ENCODE measurements at regions not wholly inside any gene's neighbourhood (a gene's known extent, or its start where the extent isn't known, plus 50 kb on each side); places are given as distances from the start of the nearest gene placed in this dataset.

DNA sequence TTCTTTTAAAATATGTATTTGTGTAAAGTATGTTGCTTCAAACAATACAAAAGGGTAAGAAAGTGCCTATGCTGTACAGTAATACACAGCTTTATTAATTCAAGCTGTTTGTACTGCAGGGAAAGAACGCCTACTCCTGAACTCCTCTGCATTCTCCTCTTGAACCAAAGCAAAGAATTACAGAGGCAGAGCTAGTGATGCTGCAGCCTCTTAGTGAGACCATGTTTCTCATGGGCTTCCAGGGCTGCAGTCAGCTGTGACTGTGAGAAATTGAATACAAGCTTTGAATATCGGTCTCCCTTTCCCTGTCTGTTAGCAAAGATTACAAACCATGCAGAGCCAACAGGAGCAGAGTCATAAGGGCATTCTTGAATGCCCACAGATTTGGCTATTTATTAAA is 248.5 kb downstream of the SLITRK1 start:
- no peak overlapping the region for H2AFZ ChIP-seq (ENCODE audit: low read depth)
- TF ChIP-seq, protein P1, sequence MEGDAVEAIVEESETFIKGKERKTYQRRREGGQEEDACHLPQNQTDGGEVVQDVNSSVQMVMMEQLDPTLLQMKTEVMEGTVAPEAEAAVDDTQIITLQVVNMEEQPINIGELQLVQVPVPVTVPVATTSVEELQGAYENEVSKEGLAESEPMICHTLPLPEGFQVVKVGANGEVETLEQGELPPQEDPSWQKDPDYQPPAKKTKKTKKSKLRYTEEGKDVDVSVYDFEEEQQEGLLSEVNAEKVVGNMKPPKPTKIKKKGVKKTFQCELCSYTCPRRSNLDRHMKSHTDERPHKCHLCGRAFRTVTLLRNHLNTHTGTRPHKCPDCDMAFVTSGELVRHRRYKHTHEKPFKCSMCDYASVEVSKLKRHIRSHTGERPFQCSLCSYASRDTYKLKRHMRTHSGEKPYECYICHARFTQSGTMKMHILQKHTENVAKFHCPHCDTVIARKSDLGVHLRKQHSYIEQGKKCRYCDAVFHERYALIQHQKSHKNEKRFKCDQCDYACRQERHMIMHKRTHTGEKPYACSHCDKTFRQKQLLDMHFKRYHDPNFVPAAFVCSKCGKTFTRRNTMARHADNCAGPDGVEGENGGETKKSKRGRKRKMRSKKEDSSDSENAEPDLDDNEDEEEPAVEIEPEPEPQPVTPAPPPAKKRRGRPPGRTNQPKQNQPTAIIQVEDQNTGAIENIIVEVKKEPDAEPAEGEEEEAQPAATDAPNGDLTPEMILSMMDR (conservative IDR thresholded peaks at IDR 0.05; ENCODE audit: low read depth, low read length): no peak
- H3K4me1 ChIP-seq (ENCODE audit: low read depth, poor library complexity, severe bottlenecking): no peaks in the 10 kb centered on the region
- no peaks in the 10 kb centered on the region for H3K27me3 ChIP-seq (ENCODE audit: insufficient read depth, low read depth)
- no peaks in the 10 kb centered on the region for H3K36me3 ChIP-seq (ENCODE audit: insufficient read depth)
- no peaks in the 10 kb centered on the region for H4K20me1 ChIP-seq (ENCODE audit: insufficient read depth)
- no peak overlapping the region for H3K4me2 ChIP-seq
- no peaks in the 10 kb centered on the region for H3K79me2 ChIP-seq (ENCODE audit: insufficient read depth, low read depth)
- H3K9ac ChIP-seq: no peak overlapping the region
- no peak overlapping the region for H3K27ac ChIP-seq
- no peak overlapping the region for H3K4me3 ChIP-seq (IDR thresholded peaks at IDR 0.05; ENCODE audit: insufficient read depth, low read depth, low read length)

DNA sequence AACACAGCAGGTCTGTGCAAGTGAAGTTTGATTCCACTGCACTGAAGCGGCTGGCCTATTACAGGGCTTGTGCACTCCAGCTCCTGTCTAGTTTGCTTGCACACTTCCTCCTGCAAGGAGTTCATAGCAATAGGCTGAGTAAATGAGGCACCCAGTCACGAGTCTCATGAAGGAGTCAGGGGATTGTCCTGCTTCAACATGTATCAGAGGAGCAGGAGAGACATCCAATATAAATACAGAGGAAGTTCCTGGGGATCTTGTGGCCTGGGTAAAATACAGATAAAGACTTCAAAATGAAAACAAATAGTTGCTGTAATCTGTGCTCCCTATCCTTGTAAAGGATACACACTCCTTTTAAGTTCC is 259.9 kb downstream of the SLITRK1 start:
- H3K4me2 ChIP-seq: no peak overlapping the region
- no peak overlapping the region for H3K27ac ChIP-seq
- H3K9ac ChIP-seq: no peak overlapping the region
- H3K4me1 ChIP-seq (ENCODE audit: low read depth, poor library complexity, severe bottlenecking): no peaks in the 10 kb centered on the region
- H3K79me2 ChIP-seq (ENCODE audit: insufficient read depth, low read depth): no peaks in the 10 kb centered on the region
- H3K4me3 ChIP-seq (IDR thresholded peaks at IDR 0.05; ENCODE audit: insufficient read depth, low read depth, low read length): no peak overlapping the region
- H2AFZ ChIP-seq (ENCODE audit: low read depth): no peak overlapping the region
- no peaks in the 10 kb centered on the region for H3K27me3 ChIP-seq (ENCODE audit: insufficient read depth, low read depth)
- TF ChIP-seq, protein P1 (conservative IDR thresholded peaks at IDR 0.05; ENCODE audit: low read depth, low read length): no peak
- H3K36me3 ChIP-seq (ENCODE audit: insufficient read depth): no peaks in the 10 kb centered on the region
- no peaks in the 10 kb centered on the region for H4K20me1 ChIP-seq (ENCODE audit: insufficient read depth)

DNA sequence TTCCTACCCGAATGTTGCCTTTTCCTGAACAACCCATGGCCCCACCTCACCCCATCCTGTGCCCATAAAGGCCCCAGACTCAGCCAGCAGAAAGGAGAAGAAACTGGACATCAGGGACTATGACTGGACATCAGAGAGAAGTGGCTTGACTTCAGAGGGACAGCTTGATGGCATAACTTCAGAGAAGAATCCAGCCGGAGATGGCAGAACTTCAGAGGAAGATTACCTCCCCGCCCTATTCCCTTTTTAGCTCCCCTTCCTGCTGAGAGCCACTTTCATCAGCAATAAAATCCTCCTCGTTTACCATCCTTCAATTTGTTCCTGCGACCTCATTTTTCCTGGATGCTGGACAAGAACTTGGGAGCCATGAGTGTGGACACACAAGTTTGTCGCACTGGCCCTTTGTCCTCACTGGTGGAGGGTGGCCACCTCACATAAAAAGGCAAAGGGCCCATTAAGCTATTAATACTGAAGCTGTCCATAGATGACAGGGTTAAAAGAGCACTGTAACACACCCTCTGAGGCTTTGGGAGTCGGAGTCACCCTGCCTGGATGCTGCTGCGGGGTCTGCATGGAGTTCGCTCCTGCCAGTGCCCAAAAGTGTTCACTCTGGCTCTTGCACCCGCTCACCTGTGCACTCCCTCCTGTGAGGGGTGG is 260.4 kb downstream of the SLITRK1 start:
- Histone ChIP-seq H3K4me3 (IDR thresholded peaks at IDR 0.05; ENCODE audit: insufficient read depth, low read depth, low read length) (no peak overlapping the region), H2AFZ (ENCODE audit: low read depth) (no peak overlapping the region), H3K4me2 (no peak overlapping the region), H3K36me3 (ENCODE audit: insufficient read depth) (no peaks in the 10 kb centered on the region), H4K20me1 (ENCODE audit: insufficient read depth) (no peaks in the 10 kb centered on the region), H3K4me1 (ENCODE audit: low read depth, poor library complexity, severe bottlenecking) (no peaks in the 10 kb centered on the region), H3K27ac (no peak overlapping the region), H3K27me3 (ENCODE audit: insufficient read depth, low read depth) (no peaks in the 10 kb centered on the region), H3K9ac (no peak overlapping the region), H3K79me2 (ENCODE audit: insufficient read depth, low read depth) (no peaks in the 10 kb centered on the region)
- TF ChIP-seq, protein P1 (conservative IDR thresholded peaks at IDR 0.05; ENCODE audit: low read depth, low read length): no peak

DNA sequence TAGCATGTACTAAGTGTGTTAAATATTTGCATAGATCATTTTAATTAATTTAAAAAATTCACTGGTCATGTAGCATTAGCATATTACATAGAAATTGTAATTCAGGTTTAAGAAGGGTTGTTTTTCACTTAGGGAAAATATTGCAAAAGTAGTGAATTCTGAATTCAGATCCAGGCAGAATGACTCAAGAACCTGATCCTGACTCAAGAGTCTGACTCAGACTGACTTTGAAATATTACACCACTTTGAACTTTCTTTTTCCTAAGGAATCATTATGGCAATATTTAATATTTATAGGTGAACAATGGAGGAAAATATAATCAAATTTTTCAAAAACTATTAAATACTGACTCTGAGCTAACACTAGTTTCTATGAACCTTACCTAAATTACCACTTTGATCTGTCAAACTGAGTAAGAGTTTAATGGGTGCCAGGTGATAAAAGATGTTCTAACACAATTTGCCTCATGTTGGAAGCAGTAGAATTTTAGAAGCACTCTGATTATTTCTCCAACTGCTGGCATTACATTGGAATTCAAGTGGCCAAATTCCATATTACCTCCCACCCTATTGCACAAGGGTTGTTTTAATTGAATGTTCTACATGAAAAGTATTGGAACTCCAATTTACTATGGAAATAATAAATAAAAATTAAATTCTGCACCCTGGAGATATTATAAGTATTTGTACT is 261.6 kb downstream of the SLITRK1 start:
- no peak overlapping the region for H3K27ac ChIP-seq
- no peak overlapping the region for H2AFZ ChIP-seq (ENCODE audit: low read depth)
- H3K79me2 ChIP-seq (ENCODE audit: insufficient read depth, low read depth): no peaks in the 10 kb centered on the region
- H3K4me1 ChIP-seq (ENCODE audit: low read depth, poor library complexity, severe bottlenecking): no peaks in the 10 kb centered on the region
- TF ChIP-seq, protein P1 (conservative IDR thresholded peaks at IDR 0.05; ENCODE audit: low read depth, low read length): no peak
- H3K27me3 ChIP-seq (ENCODE audit: insufficient read depth, low read depth): no peaks in the 10 kb centered on the region
- H3K4me2 ChIP-seq: no peak overlapping the region
- no peak overlapping the region for H3K4me3 ChIP-seq (IDR thresholded peaks at IDR 0.05; ENCODE audit: insufficient read depth, low read depth, low read length)
- H4K20me1 ChIP-seq (ENCODE audit: insufficient read depth): no peaks in the 10 kb centered on the region
- no peaks in the 10 kb centered on the region for H3K36me3 ChIP-seq (ENCODE audit: insufficient read depth)
- H3K9ac ChIP-seq: no peak overlapping the region

Measured in KMS-11 (cell line).